Activated CD8-positive, alpha-beta memory T cell treated with anti-CD3 and anti-CD28 coated beads, Interleukin-2, amount 50 U/mL, for 24 hours (primary cell): ENCODE measurements at regions not wholly inside any gene's neighbourhood (a gene's known extent, or its start where the extent isn't known, plus 50 kb on each side); places are given as distances from the start of the nearest gene placed in this dataset.

Source experiments
- DNase-seq: peaks from one replicate; pipeline ENCODE4 v3.0.0-alpha.2; 2020; ENCODE audit errors: extremely low read depth

DNA sequence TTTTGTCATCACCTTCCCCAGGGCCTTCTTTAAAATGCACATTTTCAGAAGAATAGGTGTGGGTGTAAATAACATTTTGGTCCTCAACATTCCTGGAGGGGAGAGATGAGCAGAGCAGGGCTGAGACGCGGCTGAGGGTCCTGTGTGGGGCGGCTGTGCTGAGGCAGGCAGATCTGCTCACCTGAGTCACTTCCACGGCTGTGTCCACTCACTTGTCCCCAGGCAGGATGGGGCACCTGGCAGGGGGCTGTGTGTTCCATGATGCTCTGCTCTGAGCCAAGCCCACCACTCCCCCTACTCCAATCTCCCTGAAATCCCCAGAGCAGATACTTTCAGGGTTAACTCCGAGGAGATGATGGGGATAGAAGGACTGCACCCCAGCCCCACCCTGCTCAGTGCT is 93.8 kb downstream of the GLRX3 start:
- no peak for DNase-seq

DNA sequence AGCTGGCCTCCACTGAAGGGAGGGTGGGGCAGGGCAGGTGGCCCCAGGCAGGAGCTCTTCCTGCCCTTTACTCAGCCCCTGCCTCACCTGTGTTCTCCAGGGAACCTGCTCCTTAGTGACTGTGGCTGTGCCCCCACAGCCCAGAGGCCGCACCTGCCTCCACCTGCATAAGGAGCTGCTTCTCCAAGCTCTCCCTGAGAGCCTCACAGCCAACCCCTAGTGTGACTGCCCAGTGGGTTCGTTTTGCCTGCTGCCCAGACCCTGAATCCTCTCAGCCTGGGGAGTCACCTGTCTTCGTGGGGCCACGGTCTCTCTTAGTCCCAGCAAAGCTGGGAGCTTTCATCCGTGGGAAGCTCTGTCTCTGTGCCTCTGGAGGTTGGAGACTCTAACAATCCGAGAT is 94.4 kb downstream of the GLRX3 start:
- no peak for DNase-seq

DNA sequence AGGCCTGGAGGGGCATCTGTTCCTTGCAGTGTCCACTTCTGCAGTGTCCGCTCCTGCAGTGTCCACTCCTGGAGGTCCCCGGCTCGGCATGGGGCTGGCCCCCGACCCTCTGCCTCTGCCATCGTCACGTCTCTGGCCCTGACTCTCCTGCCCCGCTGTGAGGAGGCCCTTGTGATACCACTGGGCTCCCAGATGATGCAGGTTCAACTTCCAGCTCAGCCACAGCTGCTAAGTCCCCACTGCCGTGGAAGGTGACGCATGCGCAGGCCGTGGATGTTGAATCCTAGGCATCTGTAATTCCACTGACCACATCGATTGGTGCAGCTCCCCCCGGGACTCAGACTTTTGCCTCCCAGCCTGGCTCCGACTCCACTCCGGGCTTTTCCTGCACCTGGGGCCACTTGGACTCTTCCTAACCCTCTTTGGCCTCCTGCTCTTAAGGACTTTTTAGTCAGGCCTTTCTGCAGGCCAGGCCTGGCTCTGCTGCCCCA is 95.1 kb downstream of the GLRX3 start:
- no peak for DNase-seq

DNA sequence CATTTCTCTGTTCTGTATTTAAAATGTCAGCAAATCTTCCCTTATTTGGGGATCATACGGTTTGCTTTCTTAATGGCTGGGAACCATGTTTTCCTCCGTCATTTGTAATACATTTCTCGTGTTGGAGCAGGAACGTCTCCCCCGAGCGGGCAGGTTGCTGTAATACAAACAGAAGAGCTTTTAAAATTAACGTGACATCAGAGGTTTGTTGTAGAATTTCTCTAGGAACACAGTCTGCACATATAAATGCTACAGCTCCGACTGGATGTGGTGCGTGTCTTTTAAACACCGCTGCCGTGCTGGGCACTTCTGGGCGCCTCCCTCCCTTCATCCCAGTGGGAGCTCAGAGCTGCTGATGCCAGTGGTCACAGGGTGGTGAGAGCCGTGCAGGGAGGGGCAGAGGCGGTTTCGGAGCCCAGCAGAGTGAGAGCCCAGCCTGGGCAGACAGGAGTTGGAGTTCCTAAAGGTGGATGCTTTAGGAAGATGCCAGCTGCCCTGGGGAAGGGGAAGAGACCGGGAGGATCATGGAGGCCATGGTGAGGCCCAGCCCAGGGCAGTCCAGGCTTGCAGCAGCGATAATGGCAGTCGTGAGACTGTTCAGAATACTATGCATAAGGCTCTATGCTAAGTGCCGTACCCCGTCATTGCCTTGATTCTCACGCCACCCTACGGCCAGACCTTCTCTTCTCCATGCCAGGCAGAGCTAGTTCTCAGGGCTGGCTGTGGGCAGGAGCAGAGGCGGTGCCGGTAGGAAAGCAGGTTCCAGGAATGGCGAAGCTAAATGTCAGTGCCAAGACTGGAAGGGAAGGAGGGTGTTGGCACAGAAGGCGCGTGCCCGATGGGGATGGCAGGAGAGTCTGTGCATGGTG is 96.2 kb downstream of the GLRX3 start:
- DNase-seq = no peak

DNA sequence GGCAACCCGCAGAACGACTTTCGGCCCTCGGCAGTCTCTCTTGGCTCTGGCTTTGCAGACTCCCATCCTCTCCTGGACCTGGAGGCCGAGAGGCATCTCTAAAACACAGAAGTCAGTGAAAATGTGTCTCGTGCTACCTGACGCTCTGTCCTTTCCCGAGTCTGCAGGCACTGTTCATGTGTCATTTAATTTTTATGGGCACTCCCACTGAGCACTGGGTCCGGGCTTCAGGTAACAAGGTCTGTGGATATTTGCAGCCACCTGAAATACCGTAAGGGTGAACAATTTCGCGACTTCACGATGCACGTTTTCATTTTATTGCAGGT is 96.8 kb downstream of the GLRX3 start:
- DNase-seq = no peak

DNA sequence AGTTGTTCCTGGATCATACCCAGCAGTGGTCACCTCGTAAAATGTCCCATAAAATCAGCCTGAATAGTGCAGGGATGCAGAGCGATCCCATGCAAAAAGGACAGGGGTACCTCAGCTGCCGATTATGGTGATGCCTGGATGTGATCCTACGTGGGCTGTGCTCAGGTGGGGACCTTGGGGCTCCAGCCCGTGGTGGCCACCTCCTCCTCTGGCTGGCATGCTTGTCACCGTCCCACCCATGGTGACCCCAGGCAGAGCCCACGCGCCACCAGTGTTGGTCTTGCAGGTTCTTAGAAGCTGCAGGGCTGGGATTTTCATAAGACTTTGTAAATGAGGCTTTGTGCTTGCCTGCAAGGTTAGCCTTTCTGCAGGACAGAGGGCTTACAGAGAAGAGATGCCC is 97.2 kb downstream of the GLRX3 start:
- no peak for DNase-seq

DNA sequence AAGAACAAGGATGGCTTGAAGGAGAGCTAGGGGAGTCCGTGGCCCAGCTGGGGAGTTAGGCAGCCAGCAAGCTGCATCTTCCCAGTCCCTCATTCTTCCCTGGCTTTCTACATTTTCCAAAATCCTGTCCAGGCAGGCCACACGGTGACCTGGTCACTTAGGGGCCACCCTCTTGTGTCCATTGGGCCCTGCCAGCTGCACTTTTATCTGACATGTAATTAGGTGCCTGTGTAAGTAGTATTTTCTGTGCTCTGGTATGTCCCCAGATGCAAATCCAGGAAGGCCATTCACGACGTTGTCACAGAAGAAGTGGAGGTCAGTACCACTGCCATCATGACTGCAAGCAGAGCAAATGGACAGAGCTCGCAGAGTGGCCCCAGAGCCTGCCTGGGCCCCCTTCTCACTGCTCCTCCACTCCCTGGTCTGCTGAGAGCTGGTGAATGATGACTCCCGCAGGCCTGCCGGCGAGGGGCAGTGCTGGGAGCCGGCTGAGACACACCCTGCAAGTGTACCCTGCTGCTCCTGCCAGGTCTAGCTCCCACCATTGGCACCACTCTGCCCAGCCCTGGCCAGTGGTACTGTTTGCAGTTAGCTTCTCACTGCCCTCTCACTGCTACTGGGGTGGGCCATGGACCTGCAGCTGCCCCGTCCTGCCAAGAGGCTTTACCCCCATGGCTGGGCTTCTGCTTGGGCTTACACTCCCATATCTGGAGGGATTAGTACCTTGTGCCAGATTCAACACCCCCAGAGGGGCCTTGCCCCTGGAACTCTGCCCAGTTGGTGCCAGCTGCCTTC is 98.2 kb downstream of the GLRX3 start:
- no peak for DNase-seq

DNA sequence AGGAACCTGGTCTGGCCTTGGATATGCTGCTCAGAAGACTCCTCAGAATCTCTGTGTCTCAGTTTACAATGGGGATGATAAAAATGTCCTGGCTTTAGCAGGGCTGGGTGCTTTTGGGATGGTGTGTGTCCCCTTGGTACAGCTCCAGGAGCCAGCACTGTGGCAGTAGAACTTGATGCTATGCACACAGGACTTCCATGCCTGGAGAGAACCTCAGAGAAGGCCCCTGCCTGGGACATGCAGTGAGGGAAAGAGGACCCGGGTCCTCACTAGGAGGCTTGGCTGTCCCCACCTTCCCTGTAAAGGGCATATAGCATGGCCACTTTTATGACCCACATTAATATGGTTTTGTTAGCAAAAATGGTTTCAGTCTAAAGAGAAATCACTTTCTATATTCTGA is 100.5 kb downstream of the GLRX3 start:
- DNase-seq = no peak

DNA sequence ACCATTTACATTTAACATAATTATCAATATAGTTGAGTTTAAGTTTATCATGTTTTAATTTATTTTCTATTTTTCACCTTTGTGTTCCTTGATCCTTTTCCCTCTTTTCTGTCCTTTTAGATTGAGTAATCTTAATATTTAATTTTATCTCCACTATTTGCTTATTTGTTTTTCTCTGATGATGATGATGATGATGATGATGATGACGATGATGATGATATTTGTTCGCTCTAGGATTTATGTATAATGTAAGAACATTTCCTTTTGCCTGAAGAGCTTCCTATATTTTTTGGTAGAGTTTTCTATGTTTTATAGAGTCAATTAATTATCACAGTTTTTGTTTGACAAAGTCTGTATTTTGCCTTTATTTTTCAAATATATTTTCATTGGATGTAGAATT is 104.2 kb downstream of the GLRX3 start:
- DNase-seq = no peak

DNA sequence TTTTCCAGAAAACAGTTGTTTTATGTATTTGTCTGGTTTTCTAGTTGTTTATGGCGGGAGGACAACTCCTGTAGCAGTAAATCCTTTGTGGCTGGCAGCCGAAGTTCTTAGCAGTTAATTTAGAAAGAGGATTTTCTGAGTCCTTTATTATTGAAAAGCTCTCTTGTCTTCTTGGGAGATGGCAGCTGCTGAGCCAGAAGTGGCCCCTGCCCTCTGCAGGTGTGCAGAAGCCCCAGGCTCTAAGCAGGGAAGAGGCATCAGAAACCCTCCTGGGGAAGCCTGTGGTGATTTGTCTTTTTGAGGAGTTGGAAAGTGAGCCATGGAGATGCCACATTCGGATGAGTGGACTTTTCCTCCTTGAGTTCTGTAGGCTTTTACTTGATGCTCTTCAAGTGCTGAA is 106.3 kb downstream of the GLRX3 start:
- no peak for DNase-seq

DNA sequence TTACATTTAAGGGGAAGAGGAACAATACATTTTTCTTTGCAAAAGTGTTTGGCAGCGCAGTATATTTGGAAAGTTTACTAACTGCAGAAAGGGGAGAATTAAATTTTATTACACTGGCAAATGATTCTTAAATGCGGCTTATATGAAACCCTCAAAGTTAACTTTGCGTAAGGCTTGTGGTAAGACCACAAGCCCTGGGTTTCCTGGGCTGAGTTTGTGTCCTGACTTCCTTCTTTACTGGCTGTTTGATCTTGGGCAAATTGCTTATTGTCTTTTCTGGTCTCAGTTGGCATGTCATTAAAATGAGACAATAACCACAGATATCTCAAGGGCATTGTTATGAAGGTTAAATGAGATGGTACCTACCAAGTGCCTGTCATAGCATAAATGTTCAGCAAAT is 106.8 kb downstream of the GLRX3 start:
- DNase-seq = no peak

DNA sequence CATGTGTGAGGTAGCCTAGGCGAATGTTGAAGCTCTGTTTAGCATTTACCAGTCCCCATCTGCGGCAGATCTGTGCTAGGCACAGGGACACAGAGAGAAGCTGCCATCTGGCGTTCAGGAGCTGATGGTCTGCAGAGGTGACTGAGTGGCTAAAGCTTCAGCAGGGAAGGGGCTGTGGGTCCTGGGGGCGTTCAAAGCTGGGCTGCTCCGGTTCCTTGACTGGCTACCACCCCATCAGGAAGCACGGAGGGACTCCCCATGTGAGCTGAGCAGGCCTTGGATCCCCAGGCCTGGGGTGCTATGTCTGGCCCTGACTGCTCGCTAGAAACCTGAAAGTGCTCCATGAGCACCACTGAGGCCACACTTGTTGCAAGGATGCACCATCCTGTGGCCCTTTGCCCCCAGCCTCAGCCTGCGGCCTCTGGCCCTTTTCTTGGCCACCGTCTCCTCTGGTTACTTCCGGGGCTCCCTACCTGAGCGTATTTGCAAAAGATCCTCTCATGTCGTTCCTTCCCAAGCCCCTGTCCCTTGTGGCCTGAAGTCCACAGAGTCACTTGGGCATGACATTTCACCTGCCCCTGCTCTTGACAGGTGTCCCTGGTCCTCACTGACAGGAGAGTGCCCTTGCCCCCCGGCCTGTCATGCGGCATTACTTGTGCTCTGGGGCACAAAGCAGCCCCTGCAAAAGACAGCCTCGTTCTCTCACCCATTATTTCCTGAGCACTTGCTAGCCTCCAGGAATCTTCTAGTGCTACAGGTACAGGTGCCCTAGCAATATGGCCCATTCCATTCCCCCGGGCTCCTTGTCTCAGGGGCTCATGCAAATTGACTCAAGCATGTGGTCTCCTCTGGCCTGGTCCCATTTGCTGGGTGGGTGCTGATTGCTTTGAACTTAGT is 108.1 kb downstream of the GLRX3 start:
- DNase-seq = no peak

DNA sequence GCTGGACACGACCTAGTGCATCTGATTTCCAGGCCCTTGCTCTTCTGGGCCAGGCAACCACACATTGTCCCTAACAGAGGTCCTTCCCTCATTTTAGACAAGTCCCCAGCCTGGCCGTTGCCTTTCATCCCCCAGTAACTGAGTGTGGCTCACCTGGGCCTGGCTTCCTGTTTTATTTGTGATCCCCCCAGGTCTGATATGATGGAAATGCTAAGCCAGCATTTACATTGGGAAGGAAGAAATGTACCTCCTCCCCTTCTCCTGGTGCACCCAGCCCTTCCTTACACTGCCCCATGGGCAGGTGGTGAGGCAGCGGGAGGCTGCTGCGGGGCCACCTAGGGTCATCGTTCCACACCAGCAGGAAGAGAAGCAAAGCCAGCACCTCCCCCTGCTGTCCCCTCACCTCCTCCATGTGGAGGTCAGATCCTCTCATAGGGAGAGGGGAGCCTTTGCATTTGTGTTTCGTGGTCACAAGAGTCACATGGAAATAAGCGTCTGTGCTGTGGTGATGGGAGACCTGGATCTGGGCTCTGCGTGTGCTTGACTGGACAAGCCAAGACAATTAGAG is 108.8 kb downstream of the GLRX3 start:
- no peak for DNase-seq

DNA sequence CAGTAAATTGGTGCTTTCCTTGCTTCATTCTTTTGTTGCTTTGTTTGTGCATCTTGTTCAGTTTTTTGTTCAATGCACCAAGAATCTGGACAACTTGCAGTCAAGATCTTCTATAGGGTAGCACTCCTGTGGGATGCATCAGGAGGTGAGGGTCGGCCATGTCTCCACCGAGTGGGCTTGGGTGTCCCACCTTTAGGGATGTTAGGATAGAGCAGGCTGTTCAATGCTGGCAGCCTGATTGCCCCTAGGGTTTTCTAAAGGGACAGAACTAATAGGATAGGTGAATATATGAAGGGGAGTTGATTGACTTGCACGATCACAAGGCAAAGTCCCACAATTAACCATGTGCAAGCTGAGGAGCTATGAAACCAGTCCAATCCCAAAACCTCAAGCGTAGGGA is 109.9 kb downstream of the GLRX3 start:
- DNase-seq = no peak

DNA sequence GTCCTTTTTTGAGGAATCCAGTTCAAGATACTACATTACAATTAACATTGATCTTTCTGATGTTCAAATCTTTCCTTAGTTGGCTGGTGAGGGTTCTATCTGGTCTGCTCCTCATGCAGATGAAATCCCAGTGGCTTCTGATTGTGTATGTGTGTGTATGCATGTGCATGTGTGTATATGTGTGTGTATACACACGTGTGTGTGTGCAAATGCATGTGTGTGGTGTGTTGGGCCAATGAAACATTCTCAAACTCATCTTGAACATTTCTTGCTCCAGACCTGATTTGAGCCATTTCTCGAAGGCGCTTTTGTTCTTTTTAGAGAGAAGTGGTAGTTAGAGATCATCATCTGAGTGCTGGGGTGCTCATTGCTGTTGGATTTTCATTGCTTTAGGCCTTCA is 113.9 kb downstream of the GLRX3 start:
- no peak for DNase-seq

DNA sequence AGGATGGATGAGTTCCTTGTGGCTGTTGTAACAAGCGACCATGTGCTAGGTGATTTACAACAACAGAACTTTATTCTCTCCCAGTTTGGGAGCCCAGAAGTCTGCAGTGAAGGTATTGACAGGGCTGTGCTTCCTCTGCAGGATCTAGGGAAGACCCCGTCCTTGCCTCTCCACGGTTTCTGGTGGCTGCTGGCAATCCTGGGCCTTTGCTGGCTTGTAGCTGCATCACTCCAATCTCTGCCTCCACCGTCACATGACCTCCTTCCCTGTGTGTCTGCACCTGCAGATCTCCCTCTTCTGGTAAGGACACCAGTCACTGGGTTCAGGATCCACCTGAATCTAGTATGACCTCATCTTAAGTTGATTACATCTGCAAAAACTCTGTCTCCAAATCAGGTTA is 115.6 kb downstream of the GLRX3 start:
- no peak for DNase-seq

DNA sequence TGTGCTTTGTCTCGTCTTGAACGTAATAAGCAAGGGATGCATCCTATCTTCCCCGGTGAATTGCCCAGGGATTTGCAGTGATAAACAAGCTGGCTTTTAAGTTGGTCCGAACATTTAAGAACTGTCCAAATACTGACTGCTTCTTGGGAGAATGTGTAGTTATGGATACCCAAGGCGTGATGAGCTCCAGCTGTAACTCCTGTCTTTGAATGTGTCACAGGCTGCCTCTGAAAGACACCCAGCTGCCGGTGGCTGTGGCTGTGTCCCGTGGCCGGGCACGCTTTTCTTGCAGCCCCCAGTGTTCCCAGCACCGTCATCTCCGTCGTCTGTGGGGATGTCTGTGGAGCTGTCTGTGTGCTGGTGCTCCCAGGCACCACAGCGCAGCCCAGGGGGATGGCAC is 118.1 kb downstream of the GLRX3 start:
- DNase-seq = no peak

DNA sequence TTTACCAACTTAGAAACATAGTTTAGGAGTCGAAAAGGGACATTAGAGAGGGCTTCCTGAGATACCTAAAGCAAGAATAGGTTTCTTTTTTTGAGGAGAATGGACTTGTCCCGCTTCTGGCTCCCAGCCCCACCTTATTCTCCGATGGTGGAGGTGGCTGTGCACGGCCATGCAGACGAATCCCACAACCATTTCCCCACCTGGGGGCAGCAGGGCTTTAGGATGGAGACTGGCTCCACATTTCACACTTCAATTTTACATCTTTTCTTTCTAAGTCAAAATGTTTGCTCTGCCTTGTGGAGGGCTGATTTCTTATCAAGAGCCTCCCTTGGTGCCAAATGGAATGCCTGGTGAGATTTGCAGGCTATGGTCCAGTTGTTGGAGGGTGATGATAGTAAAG is 118.5 kb downstream of the GLRX3 start:
- no peak for DNase-seq

DNA sequence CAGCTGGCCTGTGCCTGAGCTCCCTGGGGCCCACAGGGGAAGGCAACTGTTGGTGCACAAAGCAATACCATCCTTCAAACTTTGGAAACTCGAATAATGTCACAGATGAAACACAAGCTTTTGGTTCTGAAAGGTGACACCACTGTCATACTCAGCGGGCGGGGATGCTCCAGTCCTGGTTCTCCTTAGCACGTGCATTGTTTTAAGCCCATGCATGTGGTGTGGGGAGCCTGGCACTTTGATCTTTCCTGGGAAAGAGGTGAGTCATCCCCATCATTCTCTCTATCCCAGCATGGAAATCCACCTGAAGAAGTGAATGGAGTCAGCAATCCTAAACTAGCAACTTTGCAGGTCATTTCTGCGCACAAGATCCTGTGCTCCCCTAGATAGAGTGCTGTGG is 119.6 kb downstream of the GLRX3 start:
- DNase-seq = no peak

DNA sequence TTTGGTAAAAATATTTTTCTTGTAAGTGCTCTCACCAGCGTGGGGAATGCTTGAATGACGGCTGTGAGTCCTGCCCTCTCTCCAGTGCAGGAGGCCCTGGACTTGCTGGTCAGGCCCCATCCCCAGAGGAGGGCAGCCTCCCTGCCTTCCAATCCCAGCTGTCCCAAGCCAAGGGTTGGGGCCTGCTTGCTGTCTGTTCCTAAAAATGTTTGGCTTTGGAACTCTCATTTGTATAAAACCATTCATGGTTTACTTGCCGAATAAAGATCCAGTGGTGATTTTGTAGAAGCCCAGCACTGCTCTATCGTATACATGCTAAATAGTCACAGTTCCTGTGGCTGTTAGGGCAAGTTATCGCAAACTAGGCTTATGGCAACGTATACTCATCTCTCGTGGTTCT is 121.7 kb downstream of the GLRX3 start:
- DNase-seq = no peak

DNA sequence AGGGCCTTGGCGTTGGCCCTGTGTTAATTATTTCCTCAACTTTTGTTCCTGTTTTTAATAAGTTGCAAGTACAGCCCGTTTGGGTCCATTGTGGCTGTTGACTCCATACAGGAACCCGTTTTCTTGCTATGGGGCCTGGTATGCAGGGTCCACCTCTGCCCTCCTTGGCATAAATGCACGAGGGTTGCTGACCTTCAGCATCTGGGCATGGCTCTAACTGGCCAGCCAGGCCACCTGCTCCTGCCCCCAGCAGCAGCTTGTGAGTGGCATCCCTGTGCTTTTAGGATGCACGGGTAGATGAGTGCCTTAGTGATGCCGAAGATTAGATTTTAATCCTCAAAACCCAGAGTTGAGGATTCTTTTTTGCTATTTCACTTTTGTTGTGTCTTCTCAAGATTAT is 123.2 kb downstream of the GLRX3 start:
- no peak for DNase-seq

DNA sequence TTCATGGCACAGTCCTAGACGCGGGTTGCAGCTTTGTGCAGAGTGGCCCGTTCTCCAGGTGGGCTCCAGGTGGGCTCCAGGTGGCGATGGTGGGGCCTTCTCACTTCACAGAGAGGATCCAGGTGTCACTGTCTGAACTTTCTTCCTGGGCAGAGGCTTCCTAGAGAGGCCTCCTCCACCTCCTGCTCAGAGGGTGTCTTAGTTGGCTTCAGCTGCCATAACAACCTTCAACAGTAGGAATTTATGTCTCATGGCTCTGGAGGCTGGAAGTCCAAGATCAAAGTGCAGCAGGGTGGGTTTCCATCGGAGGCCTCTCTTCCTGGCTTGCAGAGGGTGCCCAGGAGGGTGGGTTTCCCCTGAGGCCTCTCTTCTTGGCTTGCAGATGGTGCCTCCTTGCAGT is 125.1 kb downstream of the GLRX3 start:
- DNase-seq = no peak
